B cell (primary cell): ENCODE measurements at regions not wholly inside any gene's neighbourhood (a gene's known extent, or its start where the extent isn't known, plus 50 kb on each side); places are given as distances from the start of the nearest gene placed in this dataset.

Experiments used
- ATAC-seq: fragments of 200-7000 bp; cut with Tn5 transposase; one replicate; pipeline ENCODE4 v1.10.0; 2021; ENCODE audit warnings: low read depth, mild to moderate bottlenecking, moderate number of reproducible peaks, moderate library complexity
- CTCF ChIA-PET: fragments of 350-600 bp; sonication (Branson Sonifier 250); formaldehyde crosslinking; loops from one replicate; lab custom pipeline; 2021; ENCODE audit warnings: antibody characterized with exemption, inconsistent platforms; lab: Charles Lee
- POLR2A ChIA-PET: fragments of 350-600 bp; sonication (Branson Sonifier 250); formaldehyde crosslinking; loops from one replicate; lab custom pipeline; 2021; ENCODE audit warnings: antibody characterized with exemption; lab: Charles Lee
- DNase-seq: peaks from one replicate; pipeline ENCODE4 v3.0.0; 2013
- H2AFZ ChIP-seq: 2 replicates; pipeline ENCODE4 v1.6.1; 2012; ENCODE audit warnings: mild to moderate bottlenecking, low read depth, low read length; ENCODE audit not compliant: insufficient read depth, poor library complexity, severe bottlenecking
- H3K27ac ChIP-seq, 2 donors: 1 replicate in 1 of 2; 2 replicates in 1 of 2; pipeline ENCODE4 v1.5.1; 2012 to 2013; ENCODE audit warnings: low read length in 2 of 2, mild to moderate bottlenecking in 2 of 2, moderate library complexity in 1 of 2
- H3K27me3 ChIP-seq, 4 experiments: fragments of 200-600 bp in 1 of 4; sonication (generic) in 1 of 4; replicated peaks in 1 of 4; 1 replicate in 2 of 4; 2 replicates in 2 of 4; pipeline versions ENCODE4 v1.6.1 to v1.7.0; 2013 to 2016; ENCODE audit warnings: low read length in 3 of 4, mild to moderate bottlenecking in 2 of 4, mixed read lengths in 1 of 4, moderate library complexity in 1 of 4; ENCODE audit not compliant: insufficient read depth in 4 of 4, control insufficient read depth in 3 of 4; ENCODE audit errors: control extremely low read depth in 1 of 4
- H3K36me3 ChIP-seq, 2 experiments: replicated peaks in 1 of 2; 1 replicate in 1 of 2; 2 replicates in 1 of 2; pipeline versions ENCODE4 v1.6.1 to v1.7.1; 2013; ENCODE audit warnings: low read length in 1 of 2; ENCODE audit not compliant: insufficient read depth in 2 of 2, control insufficient read depth in 1 of 2; ENCODE audit errors: control extremely low read depth in 1 of 2, extremely low read depth in 1 of 2
- H3K4me1 ChIP-seq, 2 donors: fragments of 200-600 bp in 1 of 2; sonication (generic) in 1 of 2; 1 replicate in 1 of 2; 2 replicates in 1 of 2; pipeline versions ENCODE4 v1.5.1 to v1.6.1; 2013 to 2017; ENCODE audit warnings: low read length in 2 of 2; ENCODE audit not compliant: control insufficient read depth in 2 of 2, insufficient read depth in 2 of 2
- H3K4me2 ChIP-seq: replicated peaks from 2 replicates; pipeline ENCODE3; 2012; ENCODE audit warnings: mild to moderate bottlenecking, low read depth, low read length; ENCODE audit not compliant: poor library complexity, severe bottlenecking
- H3K4me3 ChIP-seq, 5 experiments: fragments of 200-600 bp in 1 of 5; sonication (generic) in 1 of 5; 1 replicate in 3 of 5; 2 replicates in 2 of 5; pipeline versions ENCODE4 v1.5.1 to v1.7.0; 2011 to 2016; ENCODE audit warnings: low read length in 4 of 5, mild to moderate bottlenecking in 4 of 5, low read depth in 2 of 5, control low read depth in 1 of 5, moderate library complexity in 1 of 5; ENCODE audit not compliant: insufficient read depth in 1 of 5; ENCODE audit errors: control extremely low read depth in 1 of 5, extremely low read depth in 1 of 5
- H3K79me2 ChIP-seq: fragments of 200-600 bp; sonication (generic); one replicate; pipeline ENCODE4 v1.6.0; 2016; ENCODE audit warnings: low read length; ENCODE audit not compliant: control insufficient read depth, insufficient read depth
- H3K9ac ChIP-seq: fragments of 200-600 bp; sonication (generic); 2 replicates; pipeline ENCODE4 v1.6.1; 2017; ENCODE audit warnings: mild to moderate bottlenecking, low read length, moderate library complexity
- H3K9me3 ChIP-seq, 3 donors: one replicate each; pipeline versions ENCODE4 v1.6.1 to v1.7.1; 2013; ENCODE audit warnings: low read length in 2 of 3; ENCODE audit not compliant: control insufficient read depth in 2 of 3, insufficient read depth in 1 of 3; ENCODE audit errors: control extremely low read depth in 1 of 3
- H4K20me1 ChIP-seq: 2 replicates; pipeline ENCODE4 v1.6.0; 2012; ENCODE audit warnings: mild to moderate bottlenecking, low read length; ENCODE audit not compliant: insufficient read depth, control insufficient read depth, poor library complexity, severe bottlenecking
- H3K27ac Mint-ChIP-seq: one replicate; pipeline ENCODE4 v1.8.0; 2021; ENCODE audit warnings: mixed read lengths
- H3K27me3 Mint-ChIP-seq: one replicate; pipeline ENCODE4 v1.8.0; 2021; ENCODE audit warnings: mixed read lengths
- H3K4me1 Mint-ChIP-seq: one replicate; pipeline ENCODE4 v1.8.0; 2021; ENCODE audit warnings: mixed read lengths
- H3K4me3 Mint-ChIP-seq: one replicate; pipeline ENCODE4 v1.8.0; 2021; ENCODE audit warnings: mixed read lengths
- H3K9me3 Mint-ChIP-seq: one replicate; pipeline ENCODE4 v1.8.0; 2022; ENCODE audit warnings: mixed read lengths; ENCODE audit not compliant: insufficient read depth
- CTCF ChIP-seq: fragments of 200-600 bp; IDR thresholded peaks from one replicate; pipeline ENCODE4 v1.8.0; 2022; ENCODE audit warnings: antibody characterized with exemption, mild to moderate bottlenecking
- EZH2 ChIP-seq: IDR thresholded peaks from 2 replicates; pipeline ENCODE4 v1.6.1; 2012; ENCODE audit warnings: borderline replicate concordance, low read depth, mild to moderate bottlenecking, moderate library complexity, low read length; ENCODE audit not compliant: insufficient read depth, poor library complexity, severe bottlenecking
- WGBS: methylation state at CpG from one replicate; pipeline ENCODE4 v1.1.5; 2013; ENCODE audit warnings: missing lambda C conversion rate; ENCODE audit not compliant: insufficient coverage; 5-methylcytosine and 5-hydroxymethylcytosine counted together
- intact Hi-C: fragments of 100-400 bp; cut with micrococcal nuclease; formaldehyde crosslinking; loops from one replicate; pipeline ENCODE4 v1.10.0; 2022

GRCh38 chr21:21929789-21930188, 931.6 kb downstream of the NCAM2 start:
- Histone ChIP-seq H3K9me3 (peaks cover 0 to 4% (median 0%) of the 10 kb centered on the region in 3 donors), H4K20me1 (no peaks in the 10 kb centered on the region), H3K27me3 (no peaks in the 10 kb centered on the region), H3K36me3 (no peaks in the 10 kb centered on the region), H3K4me2 (no peak overlapping the region), H3K27ac (no peak overlapping the region), H3K9ac (no peak overlapping the region), H3K4me1 (no peaks in the 10 kb centered on the region), H3K4me3 (no peak overlapping the region), H2AFZ (no peak overlapping the region), H3K79me2 (no peaks in the 10 kb centered on the region)
- H3K9me3 Mint-ChIP-seq, result no peaks in the 10 kb centered on the region
- no peaks in the 10 kb centered on the region for H3K27me3 Mint-ChIP-seq
- POLR2A ChIA-PET, result no interaction called here
- TF ChIP-seq EZH2 (no peak), CTCF (no peak)
- DNase-seq (no peak), ATAC-seq (no peak)
- no peak overlapping the region for H3K4me3 Mint-ChIP-seq
- no peaks in the 10 kb centered on the region for H3K4me1 Mint-ChIP-seq
- H3K27ac Mint-ChIP-seq, result no peak overlapping the region
- intact Hi-C loops, result no loop called here
- 75% methylated on average over 4 of the region's 4 CpGs for WGBS
- CTCF ChIA-PET, result no interaction called here

- intact Hi-C loops, result no loop called here
- peaks cover 10% of the 10 kb centered on the region for H3K9me3 Mint-ChIP-seq
Measured at GRCh38 chr21:21952566-21952965, 954.4 kb downstream of the NCAM2 start.

More at GRCh38 chr21:21952566-21952965, 954.4 kb downstream of the NCAM2 start:
- no peaks in the 10 kb centered on the region for H3K79me2 ChIP-seq
- DNase-seq (no peak), ATAC-seq (no peak)
- no peak overlapping the region for H2AFZ ChIP-seq
- H3K27me3 Mint-ChIP-seq, result no peaks in the 10 kb centered on the region
- H3K27me3 ChIP-seq, result no peaks in the 10 kb centered on the region
- no peak overlapping the region for H3K4me3 Mint-ChIP-seq
- POLR2A ChIA-PET, result no interaction called here
- no peaks in the 10 kb centered on the region for H3K4me1 ChIP-seq
- H4K20me1 ChIP-seq, result no peaks in the 10 kb centered on the region
- no peak for TF ChIP-seq CTCF
- TF ChIP-seq EZH2, result no peak
- no peak overlapping the region for H3K27ac Mint-ChIP-seq
- H3K9me3 ChIP-seq, result peaks cover 0 to 3% (median 1%) of the 10 kb centered on the region in 3 donors
- CTCF ChIA-PET, result no interaction called here
- no peak overlapping the region for H3K9ac ChIP-seq
- H3K36me3 ChIP-seq, result no peaks in the 10 kb centered on the region
- no peak overlapping the region for H3K4me3 ChIP-seq
- H3K4me1 Mint-ChIP-seq, result no peaks in the 10 kb centered on the region
- 89% methylated on average over 1 of the region's 3 CpGs for WGBS
- H3K4me2 ChIP-seq, result no peak overlapping the region
- H3K27ac ChIP-seq, result no peak overlapping the region
